HG03196 (cell line): ENCODE measurements at regions not wholly inside any gene's neighbourhood (a gene's known extent, or its start where the extent isn't known, plus 50 kb on each side); places are given as distances from the start of the nearest gene placed in this dataset.

Source experiments
- ATAC-seq: cut with Tn5 transposase; IDR thresholded peaks from one replicate; pipeline ENCODE4 v1.9.1; 2021; ENCODE audit not compliant: unreplicated experiment

- no peak for ATAC-seq
These were observed 241.7 kb upstream of the SPOCK3 start for GRCh38 chr4:167475951-167476350.

- ATAC-seq: no peak
These were observed 257.7 kb upstream of the SPOCK3 start for GRCh38 chr4:167492007-167492406.

DNA sequence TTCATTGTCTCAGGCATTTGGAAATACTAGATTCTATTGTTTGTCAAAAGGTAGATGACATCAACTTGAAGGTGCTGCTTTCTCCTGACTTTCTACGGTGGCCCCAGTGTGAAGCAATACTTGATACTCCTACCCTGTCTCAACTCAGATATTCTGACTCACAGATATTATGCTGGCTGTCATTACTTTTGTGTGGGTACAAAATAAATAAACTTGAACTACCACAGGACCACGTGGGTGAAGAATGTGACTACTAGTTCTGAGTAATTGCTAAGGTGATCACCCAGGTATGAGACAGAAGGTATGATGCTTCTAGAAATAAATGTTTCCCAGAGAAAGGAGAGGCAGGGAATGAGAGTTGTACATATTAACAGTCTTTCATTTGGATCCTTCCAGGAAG is 275.3 kb upstream of the SPOCK3 start:
- no peak for ATAC-seq

DNA sequence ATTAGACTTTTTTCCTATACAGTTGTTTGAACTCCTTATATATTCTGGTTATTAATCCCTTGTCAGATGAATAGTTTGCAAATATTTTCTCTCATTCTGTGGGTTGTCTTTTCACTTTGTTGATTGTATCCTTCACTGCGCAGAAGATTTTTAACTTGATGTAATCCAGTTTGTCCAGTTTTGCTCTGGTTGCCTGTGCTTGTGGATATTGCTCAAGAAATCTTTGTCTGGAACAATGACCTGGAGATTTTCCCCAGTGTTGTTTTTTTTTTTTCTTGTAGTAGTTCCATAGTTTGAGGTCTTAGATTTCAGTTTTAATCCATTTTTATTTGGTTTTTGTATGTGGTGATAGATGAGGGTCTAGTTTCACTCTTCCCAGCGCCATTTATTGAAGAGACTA is 289.8 kb upstream of the SPOCK3 start:
- no peak for ATAC-seq

DNA sequence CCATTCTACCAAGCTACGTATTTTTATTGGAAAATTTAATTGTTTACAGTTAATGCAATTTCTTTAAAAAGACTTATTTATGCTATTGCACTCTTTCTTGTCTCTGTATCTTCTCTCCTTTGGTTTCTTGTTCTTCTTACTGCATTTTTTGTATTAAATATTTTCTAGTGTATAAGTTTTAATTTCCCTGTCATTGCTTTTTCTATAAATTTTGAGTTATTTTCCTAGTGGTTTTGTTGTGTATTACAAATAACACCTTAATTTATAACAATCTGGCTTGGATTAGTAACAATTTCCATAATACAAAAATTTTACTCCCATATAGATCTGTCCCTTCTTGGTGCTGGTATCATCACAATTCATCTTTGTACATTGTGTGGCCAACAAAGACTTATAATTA is 303.5 kb upstream of the SPOCK3 start:
- ATAC-seq: no peak

DNA sequence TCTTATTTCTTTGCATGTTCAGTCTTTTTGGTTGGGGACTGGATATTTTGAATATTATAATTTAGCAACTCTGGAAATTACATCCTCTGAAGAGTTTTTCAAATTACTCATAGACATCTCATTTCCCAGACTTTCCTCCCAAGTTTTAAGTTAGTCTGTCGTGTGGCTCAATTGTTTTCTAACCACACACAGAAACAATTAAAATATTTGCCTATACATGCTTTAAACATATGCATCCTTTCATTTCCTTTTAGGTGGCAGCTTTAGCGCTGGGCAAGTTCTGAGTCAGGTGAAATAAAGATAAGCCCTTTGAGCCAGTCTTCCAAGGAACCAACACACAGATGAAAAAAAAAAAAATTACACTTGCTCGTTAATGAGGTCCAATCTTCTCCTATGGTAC is 307.0 kb upstream of the SPOCK3 start:
- ATAC-seq: no peak

DNA sequence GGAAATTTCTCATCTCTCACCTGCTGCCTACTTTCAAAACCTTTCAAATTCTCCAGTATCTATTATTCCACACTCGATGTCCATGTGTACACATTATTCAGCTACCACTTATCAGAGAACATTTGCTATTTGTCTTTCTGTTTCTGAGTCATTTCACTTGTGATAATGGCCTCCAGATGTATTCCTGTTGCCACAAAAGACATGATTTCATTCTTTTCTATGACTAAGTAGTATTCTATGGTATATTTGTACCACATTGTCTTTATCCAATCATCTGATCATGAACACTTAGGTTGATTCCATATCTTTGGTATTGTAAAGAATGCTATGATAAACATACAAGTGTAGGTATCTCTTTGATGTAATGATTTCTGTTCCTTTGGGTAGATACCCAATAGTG is 310.1 kb upstream of the SPOCK3 start:
- no peak for ATAC-seq

DNA sequence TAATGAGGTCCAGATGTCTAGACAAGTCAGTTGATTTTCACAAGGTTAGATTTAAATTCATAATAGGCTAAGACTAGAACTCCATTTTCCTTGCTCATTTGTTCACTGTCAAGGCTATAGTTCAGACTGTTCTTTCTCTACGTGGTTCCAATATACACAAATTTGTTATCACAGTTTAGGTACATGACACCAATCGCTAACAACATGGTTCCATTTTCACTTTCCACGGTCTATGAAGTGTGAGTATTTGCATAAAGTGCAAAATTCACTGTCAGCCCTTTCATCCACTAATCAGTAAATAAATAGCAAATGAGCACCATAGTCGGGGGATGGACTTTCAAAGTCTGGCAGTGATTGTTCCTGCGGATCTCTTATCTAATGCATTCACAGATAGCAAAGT is 315.7 kb upstream of the SPOCK3 start:
- ATAC-seq: no peak

GRCh38 chr4:167555338-167556022 is 321.2 kb upstream of the SPOCK3 start:
- ATAC-seq: peak; percentile 86

DNA sequence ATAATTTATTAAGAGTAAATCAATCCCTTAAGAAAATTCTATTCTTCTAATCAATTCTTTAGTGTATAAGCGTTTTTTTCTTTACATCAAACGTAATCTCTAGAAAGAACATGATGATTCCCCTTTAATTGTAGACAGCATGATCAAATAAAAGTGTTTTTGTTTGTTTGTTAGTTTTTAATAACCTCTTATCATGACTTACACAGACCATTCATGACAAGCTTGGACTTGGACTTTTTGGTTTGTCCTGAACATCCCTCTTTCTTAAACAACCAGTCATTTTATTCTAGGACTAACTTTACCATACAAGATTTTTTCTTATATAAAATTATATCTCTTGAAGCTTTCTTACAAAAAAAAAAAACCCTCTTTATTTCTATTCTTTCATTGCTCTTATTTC is 344.6 kb upstream of the SPOCK3 start:
- ATAC-seq: no peak

GRCh38 chr4:167581449-167581965 is 347.2 kb upstream of the SPOCK3 start:
- ATAC-seq: no peak

- no peak for ATAC-seq
These were observed 353.1 kb upstream of the SPOCK3 start for GRCh38 chr4:167587361-167587760.

DNA sequence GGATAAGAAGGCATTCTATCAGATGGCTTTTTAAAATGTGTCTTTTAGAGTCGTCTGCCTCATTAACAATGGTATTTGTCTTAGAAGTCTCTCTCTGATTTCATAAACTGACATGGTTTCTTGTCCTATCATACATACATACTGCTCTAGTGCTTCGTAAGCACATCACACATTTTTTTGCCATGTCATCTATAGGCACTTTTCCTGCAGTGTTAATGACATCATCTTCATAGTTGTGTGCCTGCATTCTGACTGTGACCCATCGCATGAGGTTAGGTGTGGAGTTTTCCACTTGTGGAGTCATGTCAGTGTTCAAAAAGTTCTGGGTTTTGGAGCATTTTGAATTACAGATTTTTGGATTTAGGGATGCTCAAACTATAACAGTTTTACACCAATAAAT is 361.6 kb upstream of the SPOCK3 start:
- ATAC-seq: no peak

GRCh38 chr4:167602157-167602556 is 367.9 kb upstream of the SPOCK3 start:
- no peak for ATAC-seq

DNA sequence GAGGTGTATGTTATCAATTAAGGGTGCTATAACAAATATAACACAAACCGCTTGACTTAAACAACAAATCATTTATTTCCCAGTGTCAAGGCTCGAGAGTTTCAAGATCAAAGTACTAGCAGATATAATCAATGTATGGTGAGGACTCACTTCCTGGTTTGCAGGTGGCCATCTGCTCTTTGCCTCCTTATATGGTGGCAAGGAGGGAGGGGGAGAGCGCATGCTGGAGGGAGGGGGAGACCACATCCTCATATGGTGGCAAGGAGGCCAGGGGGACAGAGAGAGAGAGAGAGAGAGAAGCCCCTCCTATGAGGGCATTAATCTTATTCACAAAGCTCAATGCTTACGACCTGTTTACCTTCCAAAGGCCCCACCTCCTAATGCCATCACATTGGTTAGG is 372.3 kb upstream of the SPOCK3 start:
- ATAC-seq: no peak

GRCh38 chr4:167613381-167613780 is 379.1 kb upstream of the SPOCK3 start:
- ATAC-seq: no peak

DNA sequence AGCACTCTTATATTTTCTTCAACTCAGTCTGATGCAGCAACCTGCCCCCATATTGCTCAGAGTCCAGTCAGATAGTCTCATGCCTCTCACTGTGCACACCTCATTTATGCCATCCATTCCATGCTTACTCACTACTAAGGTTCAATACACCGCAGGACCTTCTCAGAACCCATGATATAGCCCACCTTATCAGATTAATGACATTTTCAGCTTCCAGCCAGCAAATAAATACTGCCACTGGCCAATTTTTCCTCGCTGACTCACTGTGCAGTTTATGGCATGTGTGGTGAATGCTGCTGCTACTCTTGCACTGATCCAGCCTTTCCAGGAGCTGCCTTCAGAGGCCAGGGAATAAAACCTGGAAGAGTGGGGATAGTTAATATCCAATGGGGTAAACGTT is 380.6 kb upstream of the SPOCK3 start:
- ATAC-seq: no peak

DNA sequence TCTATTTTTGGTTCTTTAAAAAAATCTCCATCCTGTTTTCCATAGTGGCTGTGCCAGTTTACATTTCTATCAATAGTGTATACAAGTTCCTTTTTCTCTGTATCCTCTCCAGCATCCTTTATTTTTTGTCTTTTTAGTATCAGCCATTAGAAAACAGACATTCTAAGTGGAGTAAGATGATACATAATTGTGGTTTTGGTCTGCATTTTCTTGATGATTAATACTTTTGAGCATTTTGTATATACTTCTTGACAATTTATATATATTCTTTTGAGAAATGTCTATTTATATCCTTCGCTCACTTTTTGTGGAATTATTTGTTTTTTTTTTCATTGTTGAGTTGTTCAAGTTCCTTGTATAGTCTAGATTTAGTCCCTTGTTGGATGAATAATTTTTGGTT is 382.2 kb upstream of the SPOCK3 start:
- ATAC-seq: no peak

DNA sequence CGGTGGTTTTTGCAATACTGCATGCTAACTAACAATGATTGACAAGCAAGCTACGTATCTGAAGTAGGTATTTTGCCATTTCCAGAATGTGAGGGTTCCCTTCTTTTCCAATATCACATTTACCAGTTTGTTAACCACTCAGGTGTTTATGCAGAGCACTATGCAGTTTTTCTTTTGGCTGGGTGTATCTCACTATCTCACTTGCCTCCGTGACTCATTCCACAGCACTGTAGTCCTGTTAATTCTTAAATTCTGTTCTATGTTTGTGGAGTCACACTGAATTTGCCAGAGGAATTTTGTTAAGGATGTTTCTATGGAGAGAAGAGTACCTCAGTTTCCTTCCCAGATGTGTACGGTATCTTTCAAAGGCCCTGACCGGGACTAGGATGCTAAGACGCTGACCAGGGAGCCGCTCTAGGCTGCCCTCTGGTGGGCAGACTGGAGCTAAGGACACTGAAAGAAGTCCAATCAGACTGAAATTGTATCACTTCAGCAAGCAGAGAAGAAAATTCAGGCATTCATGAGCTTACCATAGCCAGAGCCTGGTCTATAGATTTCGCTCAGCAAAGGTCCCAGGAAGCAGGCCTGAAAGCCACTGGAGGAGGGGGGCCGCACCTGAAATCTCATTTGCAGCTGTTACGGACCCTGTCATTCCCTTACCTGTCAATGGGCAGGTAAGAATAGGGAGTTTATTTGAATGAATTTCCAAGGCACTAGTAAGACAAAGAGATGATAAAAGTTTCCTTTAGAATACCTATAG is 388.4 kb upstream of the SPOCK3 start:
- ATAC-seq: peak; percentile 93

DNA sequence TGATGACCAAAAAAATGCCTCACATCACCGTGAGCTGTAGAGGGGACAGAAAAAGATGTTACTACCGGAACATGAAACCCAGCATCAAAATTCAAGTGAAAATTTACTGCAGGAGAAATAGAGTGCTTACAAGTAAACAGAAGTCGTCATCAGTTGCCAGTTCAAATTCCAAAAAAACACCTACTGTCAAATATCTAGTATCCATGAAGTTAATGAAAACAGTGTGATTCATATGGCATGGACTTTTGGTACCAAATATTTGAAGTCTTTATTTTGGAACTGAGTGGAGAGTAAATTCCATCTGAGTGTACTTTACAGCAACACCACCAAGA is 388.9 kb upstream of the SPOCK3 start:
- ATAC-seq: no peak

GRCh38 chr4:167629272-167629671 is 395.0 kb upstream of the SPOCK3 start:
- ATAC-seq: no peak

- ATAC-seq: no peak
These were observed 408.0 kb upstream of the SPOCK3 start for GRCh38 chr4:167642250-167642649.

- ATAC-seq: no peak
These were observed 411.1 kb upstream of the SPOCK3 start for GRCh38 chr4:167645358-167645757.
